A673 (cell line): ENCODE measurements at regions not wholly inside any gene's neighbourhood (a gene's known extent, or its start where the extent isn't known, plus 50 kb on each side); places are given as distances from the start of the nearest gene placed in this dataset.

Experiments
- BruUV-seq: library from RNA; stranded (reverse); fragments of 400-500 nt; replicated peaks from 2 replicates; lab custom pipeline; 2021; lab: Mats Ljungman, UMichigan
- CTCF ChIA-PET: fragments of 300-600 bp; sonication (Branson Sonifier 250); formaldehyde crosslinking; loops from one replicate; lab custom pipeline; 2022; ENCODE audit warnings: antibody characterized with exemption; lab: Charles Lee
- POLR2A ChIA-PET: fragments of 300-600 bp; sonication (Branson Sonifier 250); formaldehyde crosslinking; loops from one replicate; lab custom pipeline; 2022; ENCODE audit warnings: antibody characterized with exemption; ENCODE audit not compliant: low non-redundant PET; lab: Charles Lee
- DNase-seq: peaks from one replicate; pipeline ENCODE4 v3.0.0-alpha.2; 2015; ENCODE audit warnings: low spot score
- H3K27ac ChIP-seq: fragments of 200-600 bp; sonication (generic); 2 replicates; pipeline ENCODE4 v1.5.1; 2016; ENCODE audit warnings: mixed run types, low read depth, mild to moderate bottlenecking, mixed read lengths, antibody characterized with exemption, low read length; ENCODE audit not compliant: poor library complexity, severe bottlenecking
- H3K27me3 ChIP-seq: fragments of 200-600 bp; sonication (generic); replicated peaks from 2 replicates; pipeline ENCODE4 v1.6.1; 2017; ENCODE audit warnings: mixed run types, low read depth, mild to moderate bottlenecking, mixed read lengths, antibody characterized with exemption, low read length; ENCODE audit not compliant: insufficient read depth, poor library complexity
- H3K36me3 ChIP-seq: fragments of 200-600 bp; sonication (generic); 2 replicates; pipeline ENCODE4 v1.6.1; 2016; ENCODE audit warnings: mixed run types, mild to moderate bottlenecking, mixed read lengths, antibody characterized with exemption, low read length; ENCODE audit not compliant: insufficient read depth, poor library complexity, severe bottlenecking
- H3K4me1 ChIP-seq: fragments of 200-600 bp; sonication (generic); 2 replicates; pipeline ENCODE4 v1.6.1; 2017; ENCODE audit warnings: mixed run types, mild to moderate bottlenecking, mixed read lengths, antibody characterized with exemption, low read length; ENCODE audit not compliant: insufficient read depth, poor library complexity, severe bottlenecking
- H3K4me3 ChIP-seq: fragments of 200-600 bp; sonication (generic); 2 replicates; pipeline ENCODE4 v1.5.1; 2016; ENCODE audit warnings: low read depth, mixed run types, mild to moderate bottlenecking, mixed read lengths, low read length; ENCODE audit not compliant: poor library complexity, severe bottlenecking
- H3K9me3 ChIP-seq: fragments of 200-600 bp; sonication (generic); 2 replicates; pipeline ENCODE4 v1.6.1; 2016; ENCODE audit warnings: mixed run types, low read depth, mild to moderate bottlenecking, mixed read lengths, antibody characterized with exemption, low read length; ENCODE audit not compliant: poor library complexity, severe bottlenecking
- CTCF ChIP-seq: fragments of 300-800, 200-600 bp; sonication (generic); conservative IDR thresholded peaks from 2 replicates; pipeline ENCODE4 v1.5.1; 2017; ENCODE audit warnings: low read depth, mild to moderate bottlenecking, antibody characterized with exemption, low read length, moderate library complexity, mixed read lengths
- EZH2 ChIP-seq: fragments of 200-600 bp; sonication (generic); IDR thresholded peaks from 2 replicates; pipeline ENCODE4 v1.6.1; 2017; ENCODE audit warnings: borderline replicate concordance, low read depth, mild to moderate bottlenecking, mixed read lengths, antibody characterized with exemption, low read length; ENCODE audit not compliant: poor library complexity, severe bottlenecking
- intact Hi-C: fragments of 100-400 bp; cut with micrococcal nuclease; formaldehyde crosslinking; loops from one replicate; pipeline ENCODE4 v1.10.0; 2022; ENCODE audit not compliant: unreplicated experiment

- CTCF ChIA-PET: no interaction called here
- no peak for DNase-seq
- no TSS peak for BruUV-seq
These were observed 1448.4 kb downstream of the TBC1D22A start for GRCh38 chr22:48210812-48211211.

GRCh38 chr22:48210198-48210580, 1447.7 kb downstream of the TBC1D22A start:
- Histone ChIP-seq H3K4me1 (no peaks in the 10 kb centered on the region), H3K9me3 (no peaks in the 10 kb centered on the region), H3K4me3 (no peak overlapping the region), H3K27me3 (peaks cover 15% of the 10 kb centered on the region), H3K36me3 (no peaks in the 10 kb centered on the region), H3K27ac (no peak overlapping the region)
- DNase-seq: no peak
- ChIA-PET CTCF (no interaction called here), POLR2A (no interaction called here)
- intact Hi-C loops: no loop called here
- no TSS peak for BruUV-seq
- TF ChIP-seq EZH2 (no peak), CTCF (no peak)

More at GRCh38 chr22:48210812-48211211, 1448.4 kb downstream of the TBC1D22A start:
- no peak overlapping the region for H3K4me3 ChIP-seq
- no peaks in the 10 kb centered on the region for H3K36me3 ChIP-seq
- no peak for TF ChIP-seq EZH2
- no peak for TF ChIP-seq CTCF
- no peaks in the 10 kb centered on the region for H3K9me3 ChIP-seq
- H3K27ac ChIP-seq: no peak overlapping the region
- POLR2A ChIA-PET: no interaction called here
- intact Hi-C loops: no loop called here
- H3K4me1 ChIP-seq: no peaks in the 10 kb centered on the region
- peaks cover 18% of the 10 kb centered on the region for H3K27me3 ChIP-seq

GRCh38 chr22:48209473-48210197, 1447.2 kb downstream of the TBC1D22A start:
- Histone ChIP-seq H3K9me3 (no peaks in the 10 kb centered on the region), H3K36me3 (no peaks in the 10 kb centered on the region), H3K4me3 (no peak overlapping the region), H3K27ac (no peak overlapping the region), H3K4me1 (no peaks in the 10 kb centered on the region), H3K27me3 (peaks cover 13% of the 10 kb centered on the region)
- no peak for DNase-seq
- ChIA-PET POLR2A (no interaction called here), CTCF (no interaction called here)
- intact Hi-C loops: no loop called here
- BruUV-seq: no TSS peak
- TF ChIP-seq EZH2: no peak
- no peak for TF ChIP-seq CTCF
